KMS-11 (cell line): ENCODE measurements at regions not wholly inside any gene's neighbourhood (a gene's known extent, or its start where the extent isn't known, plus 50 kb on each side); places are given as distances from the start of the nearest gene placed in this dataset.
"Not testable (repeated sequence)": the region's sequence is repeated elsewhere in the genome, so short reads cannot be mapped to it uniquely, and the experiment has no call there.

ENCODE experiments used
- H2AFZ ChIP-seq: fragments of 200-600 bp; sonication (generic); 2 replicates; pipeline ENCODE4 v1.6.1; 2016; ENCODE audit warnings: antibody characterized with exemption, mixed run types, low read depth
- H3K27ac ChIP-seq: fragments of 200-600 bp; sonication (generic); 2 replicates; pipeline ENCODE4 v1.6.1; 2016; ENCODE audit warnings: mild to moderate bottlenecking, mixed run types
- H3K27me3 ChIP-seq: fragments of 200-600 bp; sonication (generic); 2 replicates; pipeline ENCODE4 v1.6.1; 2017; ENCODE audit warnings: mild to moderate bottlenecking, low read depth, mixed run types, moderate library complexity; ENCODE audit not compliant: insufficient read depth
- H3K36me3 ChIP-seq: fragments of 200-600 bp; sonication (generic); 2 replicates; pipeline ENCODE4 v1.6.1; 2017; ENCODE audit warnings: mild to moderate bottlenecking, mixed run types; ENCODE audit not compliant: insufficient read depth
- H3K4me1 ChIP-seq: fragments of 200-600 bp; sonication (generic); 2 replicates; pipeline ENCODE4 v1.6.1; 2016; ENCODE audit warnings: mild to moderate bottlenecking, low read depth, mixed run types; ENCODE audit not compliant: poor library complexity, severe bottlenecking
- H3K4me2 ChIP-seq: fragments of 200-600 bp; sonication (generic); 2 replicates; pipeline ENCODE4 v1.7.0; 2016; ENCODE audit warnings: mild to moderate bottlenecking, mixed run types
- H3K4me3 ChIP-seq: fragments of 200-600 bp; sonication (generic); IDR thresholded peaks from 2 replicates; pipeline ENCODE4 v1.6.1; 2017; ENCODE audit warnings: low read depth, low read length, mixed read lengths; ENCODE audit not compliant: insufficient read depth
- H3K79me2 ChIP-seq: fragments of 200-600 bp; sonication (generic); 2 replicates; pipeline ENCODE4 v1.6.1; 2016; ENCODE audit warnings: low read depth, mixed run types; ENCODE audit not compliant: insufficient read depth
- H3K9ac ChIP-seq: fragments of 200-600 bp; sonication (generic); 2 replicates; pipeline ENCODE4 v1.6.1; 2016; ENCODE audit warnings: mild to moderate bottlenecking, mixed run types
- H4K20me1 ChIP-seq: fragments of 200-600 bp; sonication (generic); 2 replicates; pipeline ENCODE4 v1.6.1; 2016; ENCODE audit warnings: mild to moderate bottlenecking, mixed run types; ENCODE audit not compliant: insufficient read depth
- CTCF ChIP-seq: fragments of 200-600 bp; sonication (generic); conservative IDR thresholded peaks from 2 replicates; pipeline ENCODE4 v1.6.1; 2017; ENCODE audit warnings: low read depth, mild to moderate bottlenecking, antibody characterized with exemption, low read length, moderate library complexity, mixed read lengths

- no peak overlapping the region for H3K4me2 ChIP-seq
- no peaks in the 10 kb centered on the region for H3K79me2 ChIP-seq
- no peak overlapping the region for H3K9ac ChIP-seq
- peaks cover 5% of the 10 kb centered on the region; the same call in 1 of the 2 replicates for H3K36me3 ChIP-seq
- no peak overlapping the region for H3K27ac ChIP-seq
- no peak for TF ChIP-seq CTCF
- no peaks in the 10 kb centered on the region for H3K27me3 ChIP-seq
- no peak overlapping the region for H3K4me3 ChIP-seq
- no peaks in the 10 kb centered on the region for H3K4me1 ChIP-seq
- H4K20me1 ChIP-seq: no peaks in the 10 kb centered on the region
- no peak overlapping the region for H2AFZ ChIP-seq
These were observed 70.3 kb upstream of the SMIM15 start for GRCh38 chr5:61232490-61233050.

- no peak for TF ChIP-seq CTCF
- H2AFZ ChIP-seq: no peak overlapping the region
- no peak overlapping the region for H3K9ac ChIP-seq
- H3K4me2 ChIP-seq: no peak overlapping the region
- H3K79me2 ChIP-seq: no peaks in the 10 kb centered on the region
- no peaks in the 10 kb centered on the region for H4K20me1 ChIP-seq
- H3K27me3 ChIP-seq: no peaks in the 10 kb centered on the region
- H3K4me3 ChIP-seq: no peak overlapping the region
- H3K36me3 ChIP-seq: peaks cover 5% of the 10 kb centered on the region; the same call in 1 of the 2 replicates
- H3K4me1 ChIP-seq: no peaks in the 10 kb centered on the region
- no peak overlapping the region for H3K27ac ChIP-seq
These were observed 71.8 kb upstream of the SMIM15 start for GRCh38 chr5:61234019-61234418.

- H3K79me2 ChIP-seq, H3K9ac ChIP-seq, H3K4me2 ChIP-seq, H2AFZ ChIP-seq, H3K27me3 ChIP-seq, H3K4me1 ChIP-seq, H3K4me3 ChIP-seq, H4K20me1 ChIP-seq, H3K27ac ChIP-seq, H3K36me3 ChIP-seq: not testable (repeated sequence)
These were observed 74.4 kb upstream of the SMIM15 start for GRCh38 chr5:61236715-61237114.

GRCh38 chr5:61245486-61245885 lies 83.2 kb upstream of the SMIM15 start:
- H3K4me2 ChIP-seq: no peak overlapping the region

More at GRCh38 chr5:61245486-61245885, 83.2 kb upstream of the SMIM15 start:
- no peak overlapping the region for H3K4me3 ChIP-seq
- no peaks in the 10 kb centered on the region for H3K36me3 ChIP-seq
- no peak for TF ChIP-seq CTCF
- no peaks in the 10 kb centered on the region for H4K20me1 ChIP-seq
- peaks cover 6% of the 10 kb centered on the region for H3K4me1 ChIP-seq
- H3K27me3 ChIP-seq: no peaks in the 10 kb centered on the region
- H3K79me2 ChIP-seq: no peaks in the 10 kb centered on the region
- peak overlapping the region; percentile 10; the same call in 1 of the 2 replicates for H2AFZ ChIP-seq
- H3K9ac ChIP-seq: no peak overlapping the region
- no peak overlapping the region for H3K27ac ChIP-seq
